HUES6 (cell line): ENCODE measurements at regions not wholly inside any gene's neighbourhood (a gene's known extent, or its start where the extent isn't known, plus 50 kb on each side); places are given as distances from the start of the nearest gene placed in this dataset.

Experiments used
- H3K27ac ChIP-seq: 2 replicates; pipeline ENCODE4 v1.7.0; 2013; ENCODE audit warnings: low read depth, mild to moderate bottlenecking, low read length, inconsistent platforms
- H3K27me3 ChIP-seq: 2 replicates; pipeline ENCODE4 v1.6.1; 2013; ENCODE audit warnings: low read length; ENCODE audit not compliant: control insufficient read depth, insufficient read depth
- H3K36me3 ChIP-seq: 2 replicates; pipeline ENCODE4 v1.6.1; 2013; ENCODE audit warnings: low read length; ENCODE audit not compliant: control insufficient read depth, insufficient read depth
- H3K4me1 ChIP-seq: 2 replicates; pipeline ENCODE4 v1.6.1; 2013; ENCODE audit warnings: low read length; ENCODE audit not compliant: control insufficient read depth, insufficient read depth
- H3K4me3 ChIP-seq: 2 replicates; pipeline ENCODE4 v1.5.1; 2013; ENCODE audit warnings: low read depth, low read length
- H3K9ac ChIP-seq: one replicate; pipeline ENCODE4 v1.6.1; 2013; ENCODE audit warnings: mild to moderate bottlenecking, low read length
- H3K9me3 ChIP-seq: 2 replicates; pipeline ENCODE4 v1.6.1; 2013; ENCODE audit warnings: low read depth, low read length; ENCODE audit not compliant: control insufficient read depth, insufficient read depth

- no peak overlapping the region for H3K9ac ChIP-seq
Measured at GRCh38 chr18:40016405-40016804, 1938.6 kb upstream of the PIK3C3 start.

GRCh38 chr18:40013001-40013609, 1941.9 kb upstream of the PIK3C3 start:
- Histone ChIP-seq H3K4me3 (no peak overlapping the region), H3K9me3 (no peaks in the 10 kb centered on the region), H3K36me3 (no peaks in the 10 kb centered on the region), H3K9ac (no peak overlapping the region), H3K27ac (no peak overlapping the region), H3K27me3 (no peaks in the 10 kb centered on the region), H3K4me1 (peaks cover 4% of the 10 kb centered on the region)

More at GRCh38 chr18:40016405-40016804, 1938.6 kb upstream of the PIK3C3 start:
- no peak overlapping the region for H3K4me3 ChIP-seq
- H3K4me1 ChIP-seq: peaks cover 36% of the 10 kb centered on the region
- no peak overlapping the region for H3K27ac ChIP-seq
- no peaks in the 10 kb centered on the region for H3K36me3 ChIP-seq
- no peaks in the 10 kb centered on the region for H3K27me3 ChIP-seq
- H3K9me3 ChIP-seq: no peaks in the 10 kb centered on the region

- H3K4me3 ChIP-seq: no peak overlapping the region
- no peaks in the 10 kb centered on the region for H3K4me1 ChIP-seq
- H3K36me3 ChIP-seq: no peaks in the 10 kb centered on the region
- H3K27me3 ChIP-seq: no peaks in the 10 kb centered on the region
- H3K9ac ChIP-seq: no peak overlapping the region
- no peak overlapping the region for H3K27ac ChIP-seq
- H3K9me3 ChIP-seq: no peaks in the 10 kb centered on the region
Measured at GRCh38 chr18:40011201-40011600, 1943.8 kb upstream of the PIK3C3 start.

GRCh38 chr18:40006634-40007033, 1948.4 kb upstream of the PIK3C3 start:
- Histone ChIP-seq H3K4me1 (no peaks in the 10 kb centered on the region), H3K9ac (no peak overlapping the region), H3K36me3 (no peaks in the 10 kb centered on the region), H3K9me3 (no peaks in the 10 kb centered on the region), H3K4me3 (no peak overlapping the region), H3K27me3 (no peaks in the 10 kb centered on the region), H3K27ac (no peak overlapping the region)

- Histone ChIP-seq H3K4me3 (no peak overlapping the region), H3K36me3 (no peaks in the 10 kb centered on the region), H3K9me3 (no peaks in the 10 kb centered on the region), H3K27me3 (no peaks in the 10 kb centered on the region), H3K4me1 (no peaks in the 10 kb centered on the region), H3K9ac (no peak overlapping the region), H3K27ac (no peak overlapping the region)
Measured at GRCh38 chr18:40004246-40004645, 1950.8 kb upstream of the PIK3C3 start.

GRCh38 chr18:39998317-39998716, 1956.7 kb upstream of the PIK3C3 start:
- Histone ChIP-seq H3K36me3 (no peaks in the 10 kb centered on the region), H3K4me1 (no peaks in the 10 kb centered on the region)

GRCh38 chr18:39994498-39994897, 1960.5 kb upstream of the PIK3C3 start:
- peaks cover 7% of the 10 kb centered on the region; the same call in 1 of the 2 replicates for H3K4me1 ChIP-seq
- H3K36me3 ChIP-seq: no peaks in the 10 kb centered on the region
- no peak overlapping the region for H3K4me3 ChIP-seq
- no peaks in the 10 kb centered on the region for H3K27me3 ChIP-seq
- H3K27ac ChIP-seq: no peak overlapping the region
- H3K9me3 ChIP-seq: no peaks in the 10 kb centered on the region
- no peak overlapping the region for H3K9ac ChIP-seq

More at GRCh38 chr18:39998317-39998716, 1956.7 kb upstream of the PIK3C3 start:
- Histone ChIP-seq H3K27me3 (no peaks in the 10 kb centered on the region), H3K27ac (no peak overlapping the region), H3K4me3 (no peak overlapping the region), H3K9ac (no peak overlapping the region), H3K9me3 (no peaks in the 10 kb centered on the region)

- H3K9me3 ChIP-seq: no peaks in the 10 kb centered on the region
- H3K4me3 ChIP-seq: no peak overlapping the region
- no peak overlapping the region for H3K27ac ChIP-seq
- no peaks in the 10 kb centered on the region for H3K36me3 ChIP-seq
- H3K9ac ChIP-seq: no peak overlapping the region
- H3K27me3 ChIP-seq: no peaks in the 10 kb centered on the region
- peaks cover 7% of the 10 kb centered on the region; the same call in 1 of the 2 replicates for H3K4me1 ChIP-seq
Measured at GRCh38 chr18:39991696-39992265, 1963.3 kb upstream of the PIK3C3 start.

GRCh38 chr18:39990540-39990939, 1964.5 kb upstream of the PIK3C3 start:
- H3K27ac ChIP-seq: no peak overlapping the region
- H3K9me3 ChIP-seq: no peaks in the 10 kb centered on the region
- H3K27me3 ChIP-seq: no peaks in the 10 kb centered on the region
- H3K4me3 ChIP-seq: no peak overlapping the region
- no peaks in the 10 kb centered on the region for H3K36me3 ChIP-seq
- no peak overlapping the region for H3K9ac ChIP-seq
- H3K4me1 ChIP-seq: peaks cover 7% of the 10 kb centered on the region; the same call in 1 of the 2 replicates

- no peak overlapping the region for H3K9ac ChIP-seq
- no peak overlapping the region for H3K27ac ChIP-seq
- no peaks in the 10 kb centered on the region for H3K27me3 ChIP-seq
- H3K9me3 ChIP-seq: no peaks in the 10 kb centered on the region
- H3K36me3 ChIP-seq: no peaks in the 10 kb centered on the region
- H3K4me3 ChIP-seq: no peak overlapping the region
- H3K4me1 ChIP-seq: no peaks in the 10 kb centered on the region
Measured at GRCh38 chr18:39976771-39977170, 1978.3 kb upstream of the PIK3C3 start.

GRCh38 chr18:39972521-39972920, 1982.5 kb upstream of the PIK3C3 start:
- Histone ChIP-seq H3K27ac (no peak overlapping the region), H3K9ac (no peak overlapping the region), H3K9me3 (no peaks in the 10 kb centered on the region), H3K27me3 (no peaks in the 10 kb centered on the region), H3K4me3 (no peak overlapping the region), H3K36me3 (no peaks in the 10 kb centered on the region), H3K4me1 (peaks cover 12% of the 10 kb centered on the region)
